HG02884 (cell line): ENCODE measurements at regions not wholly inside any gene's neighbourhood (a gene's known extent, or its start where the extent isn't known, plus 50 kb on each side); places are given as distances from the start of the nearest gene placed in this dataset.
"Not testable (repeated sequence)": the region's sequence is repeated elsewhere in the genome, so short reads cannot be mapped to it uniquely, and the experiment has no call there.

Experiments used
- ATAC-seq: cut with Tn5 transposase; IDR thresholded peaks from one replicate; pipeline ENCODE4 v1.9.1; 2021; ENCODE audit warnings: mild to moderate bottlenecking, moderate library complexity; ENCODE audit not compliant: unreplicated experiment

DNA sequence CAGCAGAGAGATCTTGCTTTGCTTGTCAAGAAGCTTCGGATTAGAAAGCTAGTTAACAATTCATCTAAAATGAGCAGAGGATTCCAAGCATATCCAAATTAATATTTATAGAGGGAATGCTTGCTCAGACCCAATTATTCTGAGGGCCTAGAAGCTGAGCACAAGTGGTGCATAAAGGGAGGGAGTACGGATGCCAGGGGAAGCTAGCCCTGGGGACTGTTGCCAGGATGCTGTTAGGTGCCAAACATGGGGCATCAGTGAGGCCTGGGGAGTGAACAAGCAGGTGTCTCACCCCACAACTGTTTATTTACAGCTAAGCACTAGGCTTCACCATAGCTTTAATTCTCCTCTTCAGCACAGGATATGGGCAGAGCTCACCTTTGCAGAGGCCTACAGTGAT is 684.1 kb upstream of the C16orf82 start:
- ATAC-seq, result no peak

DNA sequence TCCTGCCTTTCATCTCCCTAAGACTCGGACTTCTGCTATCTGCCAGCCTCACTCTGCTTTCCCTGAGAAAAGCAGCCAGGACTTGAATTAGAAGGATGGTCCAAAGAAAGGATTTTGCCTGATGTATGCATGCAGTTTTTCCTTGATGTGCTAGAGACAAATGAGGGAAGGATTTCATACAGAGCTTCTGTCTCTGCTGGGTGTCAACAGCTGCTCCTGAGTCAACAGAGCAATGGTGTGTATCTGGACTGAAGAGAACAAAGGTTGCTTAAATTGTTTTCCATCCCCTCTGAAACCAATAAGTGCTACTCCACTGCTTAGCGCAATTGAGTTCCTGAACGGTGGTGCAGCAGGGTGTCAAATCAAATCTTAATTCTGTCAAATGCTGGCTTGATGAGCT is 680.6 kb upstream of the C16orf82 start:
- no peak for ATAC-seq

DNA sequence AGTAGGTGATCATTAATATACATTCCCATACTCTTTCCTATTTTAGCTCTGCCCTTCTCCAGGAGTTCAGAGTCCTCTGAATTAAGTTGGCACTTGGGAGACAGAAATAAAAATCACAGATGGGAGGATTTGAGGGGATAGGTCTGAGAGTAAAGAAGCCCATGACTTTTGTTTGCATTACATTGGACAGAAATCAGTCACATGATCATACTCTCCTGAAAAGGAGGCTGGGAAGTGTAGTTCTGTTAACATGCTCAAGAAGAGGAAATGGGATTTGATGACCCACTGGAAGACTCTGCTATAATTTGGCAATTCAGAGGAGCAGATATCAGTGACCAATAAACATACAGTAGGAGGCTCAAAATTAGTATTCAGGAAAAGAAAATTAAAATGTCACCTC is 674.9 kb upstream of the C16orf82 start:
- ATAC-seq, result no peak

DNA sequence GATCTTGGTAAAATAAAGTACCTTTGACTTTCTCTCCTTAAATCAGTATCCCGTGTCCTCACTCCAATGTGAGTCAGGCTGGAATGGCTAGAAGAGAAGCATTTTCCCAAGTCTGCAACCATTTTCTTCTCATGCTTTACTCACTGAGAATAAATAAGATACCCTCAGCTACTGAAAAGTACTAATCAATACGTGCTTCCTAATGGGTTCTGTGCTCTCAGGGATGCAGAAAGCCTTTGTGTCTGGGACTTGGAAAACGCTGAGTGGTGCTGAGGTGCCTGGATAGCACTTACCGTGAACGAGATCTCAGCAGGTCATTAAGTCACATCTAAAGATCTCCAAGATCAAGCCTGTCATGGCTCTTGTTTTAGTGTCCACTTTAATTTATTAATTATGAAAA is 672.3 kb upstream of the C16orf82 start:
- ATAC-seq, result no peak

DNA sequence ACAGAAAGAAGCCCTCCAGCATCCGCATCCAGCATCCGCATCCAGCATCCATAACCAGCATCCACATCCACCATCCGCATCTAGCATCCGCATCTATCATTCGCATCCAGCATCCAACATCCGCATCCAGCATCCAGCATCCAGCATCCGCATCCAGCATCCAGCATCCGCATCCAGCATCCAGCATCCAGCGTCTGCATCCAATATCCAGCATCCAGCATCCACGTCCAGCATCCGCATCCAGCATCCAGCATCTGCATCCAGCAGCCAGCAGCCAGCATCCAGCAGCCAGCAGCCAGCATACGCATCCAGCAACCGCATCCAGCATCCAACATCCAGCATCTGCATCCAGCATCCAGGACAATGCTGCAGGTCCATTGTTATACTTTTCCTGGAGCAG is 671.0 kb upstream of the C16orf82 start:
- no peak for ATAC-seq

DNA sequence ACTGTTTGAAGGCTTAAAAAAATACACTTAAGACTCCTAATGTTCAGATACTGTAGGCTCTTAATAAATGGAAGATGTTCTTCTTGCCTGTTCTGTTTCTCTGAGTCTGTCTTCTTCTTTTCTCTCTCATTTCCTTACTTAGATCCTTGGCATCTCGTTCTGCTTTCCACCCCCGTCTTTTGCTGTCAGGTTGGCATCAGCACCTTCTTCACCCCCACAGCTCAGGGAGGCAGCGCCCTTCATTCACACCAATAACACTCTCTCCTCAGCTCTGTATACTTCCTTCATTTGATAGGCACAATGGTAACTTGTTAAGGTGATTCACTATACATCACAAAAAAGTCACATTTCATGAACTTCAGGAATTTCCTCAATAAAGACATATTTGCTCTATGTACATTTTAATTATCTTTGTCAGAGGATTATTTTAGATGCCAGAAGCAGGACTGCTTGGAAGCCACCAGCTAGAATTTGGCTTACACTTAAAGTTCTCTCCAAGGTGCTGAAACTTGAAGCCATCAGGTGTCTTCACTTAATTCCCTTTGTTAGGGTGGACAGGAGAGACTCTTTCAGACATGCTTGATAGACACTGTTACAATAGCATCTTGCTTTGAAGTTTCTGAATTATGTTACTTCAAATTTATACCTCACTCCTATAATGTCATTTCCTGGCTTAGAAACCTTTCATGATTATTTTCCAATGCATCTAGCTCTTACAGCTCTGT is 670.1 kb upstream of the C16orf82 start:
- no peak for ATAC-seq

DNA sequence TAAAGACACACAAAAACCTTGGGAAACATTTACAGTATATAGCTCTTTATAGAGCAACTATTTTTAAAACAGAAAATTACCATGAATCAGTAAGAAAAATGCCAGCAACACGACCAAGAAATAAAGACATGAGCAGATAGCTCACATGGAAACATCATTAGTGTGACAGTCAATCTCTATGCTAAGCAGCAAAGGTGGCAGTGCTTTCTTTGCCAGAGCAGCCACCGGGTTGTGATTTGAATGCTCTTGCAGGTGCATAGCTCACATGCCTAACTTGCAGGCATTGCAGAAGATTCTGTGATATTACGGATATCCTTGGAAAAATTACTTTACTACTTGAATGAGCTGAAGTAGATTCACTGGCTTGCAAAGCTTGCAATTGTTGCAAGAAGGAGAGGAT is 652.9 kb upstream of the C16orf82 start:
- no peak for ATAC-seq

DNA sequence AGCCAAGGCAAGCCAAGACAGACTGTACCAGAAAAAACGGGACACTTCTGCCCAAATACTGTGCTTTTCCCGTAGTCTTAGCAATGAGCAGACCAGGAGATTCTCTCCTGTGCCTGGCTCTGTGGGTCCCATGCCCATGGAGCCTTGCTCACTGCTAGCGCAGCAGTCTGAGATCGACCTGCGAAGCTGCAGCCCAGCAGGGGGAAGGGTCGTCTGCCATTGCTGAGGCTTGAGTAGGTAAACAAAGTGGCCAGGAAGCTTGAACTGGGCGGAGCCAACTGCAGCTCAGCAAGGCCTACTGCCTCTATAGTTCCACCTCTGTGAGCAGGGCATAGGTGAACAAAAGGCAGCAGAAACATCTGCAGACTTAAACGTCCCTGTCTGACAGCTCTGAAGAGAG is 647.3 kb upstream of the C16orf82 start:
- ATAC-seq, result not testable (repeated sequence)

DNA sequence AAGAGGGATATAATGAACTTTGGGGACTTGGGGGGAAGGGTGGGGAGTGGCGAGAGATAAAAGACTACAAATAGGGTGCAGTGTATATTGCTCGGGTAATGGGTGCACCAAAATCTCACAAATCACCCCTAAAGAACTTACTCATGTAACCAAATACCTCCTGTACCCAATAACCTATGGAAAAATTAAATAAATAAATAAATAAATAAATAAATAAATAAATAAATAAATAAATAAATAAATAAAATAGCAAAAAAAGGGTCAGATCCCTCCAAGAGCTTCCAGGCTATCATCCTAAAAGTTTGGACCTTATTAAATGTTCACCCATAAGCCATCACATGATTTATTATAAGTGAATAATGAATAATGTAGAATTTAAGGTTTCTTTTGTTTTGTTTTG is 636.1 kb upstream of the C16orf82 start:
- no peak for ATAC-seq

DNA sequence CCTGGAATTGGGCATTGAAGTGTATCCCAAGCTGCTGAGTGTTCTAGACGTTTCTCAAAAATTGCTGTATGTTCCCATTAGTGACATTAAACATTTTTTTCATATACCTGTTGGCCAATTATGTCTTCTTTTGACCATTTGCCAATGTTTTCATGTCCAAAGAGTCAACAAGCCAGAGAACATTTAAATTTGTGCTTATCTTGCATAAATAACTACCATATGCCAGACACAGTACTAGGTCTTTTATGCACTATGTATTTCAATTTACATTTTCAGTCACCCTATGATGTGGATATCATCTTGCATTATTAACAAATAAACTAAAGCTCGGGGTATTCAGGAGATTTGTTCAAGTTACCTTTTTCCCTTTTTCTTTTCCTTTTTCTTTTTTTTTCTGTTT is 632.9 kb upstream of the C16orf82 start:
- no peak for ATAC-seq

DNA sequence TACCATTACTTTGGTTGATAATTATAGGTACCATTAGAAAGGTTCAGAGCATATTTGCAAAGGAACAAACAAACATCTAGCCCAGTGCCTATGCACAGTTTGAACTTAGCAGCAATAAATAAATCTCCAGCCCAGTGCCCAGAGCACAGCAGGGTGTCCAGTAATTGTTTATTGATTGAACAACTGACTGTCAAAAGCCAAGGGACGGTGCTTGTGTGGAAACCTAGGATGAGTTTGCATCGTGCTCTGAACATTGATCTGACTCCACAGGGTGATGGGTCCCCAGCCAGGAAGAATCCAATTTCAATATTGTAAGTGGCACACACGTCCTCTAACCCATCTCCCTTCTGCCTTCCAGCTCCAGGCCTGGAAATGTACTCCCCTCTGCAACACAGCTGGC is 625.5 kb upstream of the C16orf82 start:
- ATAC-seq, result no peak

DNA sequence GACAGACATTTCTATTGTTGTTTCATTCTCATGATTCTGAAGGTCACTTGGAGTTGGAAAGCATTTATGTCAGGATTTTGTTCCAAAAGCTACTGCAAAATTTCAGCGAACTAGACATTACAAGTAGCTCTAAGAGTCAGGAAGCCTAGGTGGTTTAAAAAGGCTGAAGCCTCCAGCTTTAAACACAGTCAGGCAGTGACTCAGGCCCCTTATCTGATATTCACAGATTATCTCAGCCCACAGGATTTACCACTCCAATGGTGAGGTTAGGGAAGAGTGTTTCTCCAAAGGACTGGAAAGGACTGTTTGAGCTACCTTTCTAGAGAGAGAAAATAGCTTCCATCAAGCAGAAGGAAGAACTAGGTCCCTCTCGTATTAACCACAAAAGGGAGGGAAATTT is 624.4 kb upstream of the C16orf82 start:
- ATAC-seq, result no peak

DNA sequence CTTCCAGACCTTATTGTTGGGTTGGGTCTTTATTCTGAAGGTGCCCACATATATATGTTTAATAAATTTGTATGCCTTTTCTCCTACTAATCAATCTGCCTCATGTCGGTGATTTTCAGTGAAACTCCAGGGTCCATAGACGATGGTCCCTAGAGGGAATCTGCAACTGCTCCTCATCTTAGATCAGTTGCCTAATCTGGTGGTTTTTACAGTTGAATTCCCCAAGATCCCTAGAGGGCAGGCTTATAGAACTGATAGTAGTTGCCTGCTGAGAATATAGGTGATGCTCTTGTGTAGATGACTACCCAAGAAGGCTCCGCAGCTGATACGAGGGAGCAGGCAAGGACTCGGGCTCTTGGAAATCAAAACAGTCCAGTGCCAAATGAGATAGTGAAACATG is 619.2 kb upstream of the C16orf82 start:
- no peak for ATAC-seq

DNA sequence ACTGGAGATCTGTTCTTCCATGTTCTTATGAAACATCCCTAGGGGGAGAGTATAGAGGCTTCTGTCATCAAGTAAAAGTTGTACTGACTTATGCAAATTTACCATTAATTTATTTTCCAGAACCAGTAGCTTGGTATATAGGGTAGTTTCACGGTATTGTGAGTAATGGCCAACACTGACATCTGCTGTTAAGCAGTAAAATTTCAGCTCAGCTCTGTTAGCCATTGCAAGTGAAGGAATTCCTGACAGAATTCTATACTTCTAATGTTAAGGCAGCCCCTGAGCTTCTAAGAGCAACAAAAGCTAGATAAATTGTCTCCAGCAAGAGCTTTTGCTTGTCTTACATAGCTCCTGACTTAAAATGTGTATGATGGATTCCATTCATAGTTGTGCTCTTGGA is 613.5 kb upstream of the C16orf82 start:
- ATAC-seq, result no peak

DNA sequence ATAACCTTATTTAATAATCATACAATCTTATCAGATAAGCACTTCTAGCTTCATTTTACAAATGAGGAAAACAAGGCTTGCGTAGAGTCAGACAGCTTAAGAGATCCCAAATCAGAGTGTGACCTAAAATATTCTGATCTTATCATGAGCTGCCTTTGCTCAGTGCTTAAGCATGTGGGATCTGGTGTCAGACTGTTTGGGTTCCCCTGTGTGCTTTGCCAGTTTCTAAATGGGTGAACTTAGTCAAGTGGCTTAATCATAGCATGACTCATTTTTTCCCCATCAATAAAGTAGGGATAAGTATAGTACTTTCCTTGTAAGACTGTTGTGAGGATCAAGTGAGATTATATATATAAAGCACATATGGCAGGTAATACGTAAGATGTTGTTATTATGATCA is 612.6 kb upstream of the C16orf82 start:
- no peak for ATAC-seq

DNA sequence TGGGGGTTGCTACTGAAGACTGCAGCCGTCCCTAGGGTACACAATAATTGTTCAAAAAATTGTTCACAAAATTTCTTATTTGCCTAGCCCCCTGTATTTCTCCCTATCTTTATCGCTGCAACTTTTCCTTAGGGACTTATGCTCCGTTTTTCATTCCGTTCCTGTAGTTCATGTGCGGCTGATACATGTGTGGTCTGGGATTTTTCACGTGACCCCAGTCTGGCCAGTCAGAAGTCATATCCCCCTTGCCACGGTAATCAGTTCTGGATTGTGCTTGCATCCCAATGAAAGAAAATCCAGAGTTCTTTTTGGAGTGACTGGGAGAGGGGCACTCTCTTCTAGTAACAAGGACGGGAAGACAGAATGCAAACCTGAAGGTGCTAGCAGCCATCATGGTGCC is 610.7 kb upstream of the C16orf82 start:
- ATAC-seq, result no peak

DNA sequence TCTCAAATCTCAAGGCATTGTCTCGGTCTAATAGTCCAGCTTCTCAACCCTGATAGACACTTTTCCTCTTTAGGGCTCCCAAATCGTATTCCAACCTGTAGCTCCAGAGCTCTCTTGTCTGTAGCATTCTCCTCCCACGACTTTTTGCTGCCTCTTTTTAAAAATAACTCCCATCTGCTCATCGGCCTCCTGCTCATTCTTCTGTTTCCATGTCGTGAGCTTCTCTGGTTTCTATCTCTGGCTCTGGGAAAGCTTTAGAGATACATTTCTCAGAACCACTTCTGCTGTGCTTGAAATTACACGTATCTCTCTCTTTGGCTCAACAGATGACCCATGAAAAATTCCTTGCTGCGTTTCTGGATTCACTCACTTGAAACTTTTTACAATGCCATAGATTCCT is 609.6 kb upstream of the C16orf82 start:
- no peak for ATAC-seq

DNA sequence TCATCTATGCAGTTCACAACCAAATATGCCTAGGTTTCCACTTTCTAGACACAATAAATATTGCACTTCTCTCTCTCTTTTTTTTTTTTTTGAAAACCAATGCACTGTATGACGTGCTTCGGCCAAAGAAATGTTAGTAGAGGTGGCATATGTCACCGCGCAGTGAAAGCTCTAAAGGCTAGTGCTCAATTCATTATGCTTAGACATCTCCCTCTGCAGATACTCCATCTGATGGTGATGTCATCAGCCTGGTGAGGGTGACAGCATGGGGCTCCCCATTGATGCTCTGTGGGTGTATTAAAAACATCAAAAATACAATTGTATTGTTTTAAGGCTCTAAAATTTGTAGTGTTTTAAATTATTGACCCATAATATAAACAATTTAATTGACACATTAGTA is 608.8 kb upstream of the C16orf82 start:
- ATAC-seq, result no peak

DNA sequence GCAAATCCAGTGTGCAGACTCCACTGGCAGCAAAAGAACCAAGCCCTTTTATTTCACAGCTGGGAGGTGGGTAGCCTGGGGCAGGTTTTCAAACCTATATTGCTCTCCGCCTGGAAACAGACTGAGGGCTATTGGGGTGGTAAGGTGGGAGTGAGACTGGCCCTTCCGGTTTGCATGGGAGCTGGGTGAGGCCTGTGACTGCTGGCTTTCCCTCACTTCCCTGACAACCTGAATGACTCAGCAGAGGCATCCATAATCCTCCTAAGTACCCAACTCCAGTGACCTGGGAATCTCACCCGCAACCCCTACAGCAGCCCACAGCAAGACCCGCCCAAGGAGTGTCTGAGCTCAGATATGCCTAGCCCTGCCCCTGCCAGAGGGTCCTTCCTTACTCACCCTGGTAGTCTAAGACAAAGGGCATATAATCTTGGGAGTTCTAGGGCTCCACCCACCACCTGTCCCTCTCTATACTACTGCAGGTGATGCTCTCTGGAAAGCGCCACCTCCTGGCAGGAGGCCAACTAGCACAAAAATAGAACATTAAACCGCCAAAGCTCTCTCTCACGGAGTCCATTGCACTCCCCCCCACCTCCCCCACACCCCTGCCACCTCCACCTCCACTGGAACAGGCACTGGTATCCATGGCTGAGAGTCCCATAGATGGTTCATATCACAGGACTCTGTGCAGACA is 602.0 kb upstream of the C16orf82 start:
- ATAC-seq, result no peak

DNA sequence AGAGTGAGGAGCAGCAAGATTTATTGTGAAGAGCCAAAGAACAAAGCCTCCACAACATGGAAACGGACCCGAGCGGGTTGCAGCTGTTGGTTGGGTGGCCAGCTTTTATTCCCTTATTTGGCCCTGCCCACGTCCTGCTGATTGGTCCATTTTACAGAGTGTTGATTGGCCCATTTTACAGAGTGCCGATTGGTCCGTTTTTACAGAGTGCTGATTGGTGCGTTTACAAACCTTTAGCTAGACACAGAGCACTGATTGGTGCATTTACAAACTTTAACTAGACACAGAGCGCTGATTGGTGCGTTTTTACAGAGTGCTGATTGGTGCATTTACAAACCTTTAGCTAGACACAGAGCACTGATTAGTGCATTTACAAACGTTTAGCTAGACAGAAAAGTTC is 592.3 kb upstream of the C16orf82 start:
- not testable (repeated sequence) for ATAC-seq

DNA sequence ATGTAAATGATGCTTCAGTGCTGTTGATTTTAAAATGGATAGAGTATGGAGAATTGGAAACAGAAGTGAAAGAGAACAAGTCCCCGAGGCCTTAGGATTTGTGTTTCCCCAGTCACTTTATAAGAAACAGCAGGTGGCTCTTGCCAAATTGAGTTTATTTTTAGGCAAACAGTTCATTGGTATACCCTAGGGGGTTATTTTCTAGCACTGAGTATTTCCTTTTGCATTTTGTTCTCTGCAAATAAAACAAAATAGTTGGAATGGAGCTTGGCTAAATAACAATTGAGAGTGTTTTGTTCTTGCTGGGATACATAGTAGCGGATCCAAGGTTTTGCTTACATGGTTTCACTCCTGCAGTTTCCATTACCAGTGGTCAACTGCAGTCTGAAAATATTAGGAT is 591.1 kb upstream of the C16orf82 start:
- ATAC-seq, result no peak

DNA sequence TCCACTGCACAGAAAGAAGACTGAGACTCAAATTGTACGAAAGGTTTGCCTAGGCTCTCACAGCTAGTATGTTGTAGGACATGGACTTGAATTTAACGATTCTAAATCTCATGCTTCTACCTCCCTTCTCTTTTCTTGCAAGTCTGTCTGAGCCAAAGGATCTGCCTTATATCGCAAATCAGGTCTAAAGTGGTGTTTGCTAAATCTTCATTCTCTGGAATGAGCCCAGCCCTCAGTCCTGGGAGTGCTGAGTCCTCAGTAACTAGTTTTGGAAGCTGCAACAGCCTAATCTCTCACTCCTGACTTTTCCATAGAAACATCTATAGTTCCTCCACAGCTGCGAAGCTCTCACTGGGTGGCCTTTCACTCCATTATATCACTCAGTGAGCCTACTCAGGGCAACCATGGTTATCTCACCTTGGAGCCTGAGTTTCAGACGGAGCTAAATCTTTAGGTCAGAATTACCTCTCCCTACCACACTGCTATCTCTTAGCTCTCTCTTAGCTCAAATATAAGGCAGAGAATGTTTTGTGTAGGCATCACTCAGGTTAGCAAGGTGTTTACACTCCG is 575.5 kb upstream of the C16orf82 start:
- ATAC-seq, result no peak

DNA sequence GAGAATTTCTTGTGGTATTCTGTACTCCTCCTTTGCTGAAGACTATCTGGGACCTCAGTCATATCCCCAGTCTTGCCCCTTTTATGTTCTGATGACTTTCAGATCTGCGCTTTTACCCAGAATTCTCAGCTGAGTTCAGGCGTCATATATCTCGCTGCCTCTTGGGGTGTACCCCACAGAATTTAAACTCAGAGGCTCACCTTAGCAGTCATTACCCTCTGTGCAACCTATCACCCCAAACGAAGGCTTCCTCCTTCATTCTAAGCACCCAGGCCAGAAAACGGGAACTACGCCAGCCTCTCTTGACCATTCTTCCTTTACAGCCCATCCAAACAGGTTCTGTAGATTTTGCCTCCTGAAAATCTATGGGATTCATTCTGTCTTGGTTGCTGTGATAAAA is 574.8 kb upstream of the C16orf82 start:
- no peak for ATAC-seq
